Upper lobe of right lung (tissue), 1 donor: ENCODE measurements at regions not wholly inside any gene's neighbourhood (a gene's known extent, or its start where the extent isn't known, plus 50 kb on each side); places are given as distances from the start of the nearest gene placed in this dataset.

ENCODE experiments used
- ATAC-seq: fragments of 200-7000 bp; cut with Tn5 transposase; one replicate; pipeline ENCODE4 v1.9.1; 2020; ENCODE audit warnings: mild to moderate bottlenecking, moderate library complexity
- DNase-seq: peaks from one replicate; pipeline ENCODE4 v3.0.0-alpha.2; 2020
- H3K27ac ChIP-seq: fragments of 200-600 bp; one replicate; pipeline ENCODE4 v1.8.0; 2022
- H3K27me3 ChIP-seq: fragments of 200-600 bp; one replicate; pipeline ENCODE4 v1.8.0; 2022; ENCODE audit warnings: mild to moderate bottlenecking
- H3K36me3 ChIP-seq: fragments of 200-600 bp; one replicate; pipeline ENCODE4 v1.8.0; 2022
- H3K4me1 ChIP-seq: fragments of 200-600 bp; one replicate; pipeline ENCODE4 v1.8.0; 2022
- H3K4me3 ChIP-seq: fragments of 200-600 bp; one replicate; pipeline ENCODE4 v1.8.0; 2022; ENCODE audit warnings: mild to moderate bottlenecking
- H3K9me3 ChIP-seq: fragments of 200-600 bp; one replicate; pipeline ENCODE4 v1.8.0; 2022
- CTCF ChIP-seq: fragments of 200-600 bp; IDR thresholded peaks from one replicate; pipeline ENCODE4 v1.8.0; 2022; ENCODE audit warnings: antibody characterized with exemption
- intact Hi-C: fragments of 100-400 bp; cut with DNase I; formaldehyde crosslinking; loops from one replicate; pipeline ENCODE4 v1.11.0; 2022
- donor health status: DM: no; HTN: yes; CAD: no; lungs with severe emphysema.

GRCh38 chr14:31937730-31938346, 139.3 kb upstream of the ARHGAP5 start:
- Histone ChIP-seq H3K9me3 (no peaks in the 10 kb centered on the region), H3K4me3 (no peak overlapping the region), H3K4me1 (peaks cover 4% of the 10 kb centered on the region), H3K27me3 (no peaks in the 10 kb centered on the region), H3K27ac (no peak overlapping the region), H3K36me3 (no peaks in the 10 kb centered on the region)
- intact Hi-C loops: loop anchor here (10.0 kb wide), 1 partner anchor 317 kb away; no protein-coding TSS in a partner anchor
- TF ChIP-seq CTCF: no peak
- DNase-seq: no peak
- peak; percentile 71 for ATAC-seq

- DNase-seq: no peak
- no peak for ATAC-seq
- no peak for TF ChIP-seq CTCF
- no peaks in the 10 kb centered on the region for H3K36me3 ChIP-seq
- no peaks in the 10 kb centered on the region for H3K9me3 ChIP-seq
- no peak overlapping the region for H3K27ac ChIP-seq
- H3K4me3 ChIP-seq: no peak overlapping the region
- intact Hi-C loops: loop anchor here (10.0 kb wide), 1 partner anchor 315 kb away; no protein-coding TSS in a partner anchor
- no peaks in the 10 kb centered on the region for H3K27me3 ChIP-seq
- H3K4me1 ChIP-seq: no peaks in the 10 kb centered on the region
Measured at GRCh38 chr14:31939934-31940333, 137.2 kb upstream of the ARHGAP5 start.

GRCh38 chr14:31941487-31941886, 135.6 kb upstream of the ARHGAP5 start:
- no peaks in the 10 kb centered on the region for H3K4me1 ChIP-seq
- intact Hi-C loops: no loop called here
- no peaks in the 10 kb centered on the region for H3K36me3 ChIP-seq
- DNase-seq: no peak
- H3K9me3 ChIP-seq: no peaks in the 10 kb centered on the region
- H3K27me3 ChIP-seq: no peaks in the 10 kb centered on the region
- no peak for TF ChIP-seq CTCF
- no peak overlapping the region for H3K27ac ChIP-seq
- H3K4me3 ChIP-seq: no peak overlapping the region
- ATAC-seq: no peak

GRCh38 chr14:31942166-31942841, 134.8 kb upstream of the ARHGAP5 start:
- DNase-seq (no peak), ATAC-seq (no peak)
- H3K27ac ChIP-seq: no peak overlapping the region
- no peak for TF ChIP-seq CTCF
- no peaks in the 10 kb centered on the region for H3K4me1 ChIP-seq
- intact Hi-C loops: no loop called here
- no peaks in the 10 kb centered on the region for H3K36me3 ChIP-seq
- no peaks in the 10 kb centered on the region for H3K27me3 ChIP-seq
- H3K9me3 ChIP-seq: no peaks in the 10 kb centered on the region
- H3K4me3 ChIP-seq: no peak overlapping the region

- Histone ChIP-seq H3K4me3 (no peak overlapping the region), H3K36me3 (no peaks in the 10 kb centered on the region), H3K4me1 (no peaks in the 10 kb centered on the region), H3K27ac (no peak overlapping the region), H3K27me3 (no peaks in the 10 kb centered on the region), H3K9me3 (no peaks in the 10 kb centered on the region)
- intact Hi-C loops: no loop called here
- DNase-seq (no peak), ATAC-seq (no peak)
- TF ChIP-seq CTCF: no peak
Measured at GRCh38 chr14:31943217-31943799, 133.8 kb upstream of the ARHGAP5 start.
